ENCODE measurements at regions not wholly inside any gene's neighbourhood (a gene's known extent, or its start where the extent isn't known, plus 50 kb on each side); places are given as distances from the start of the nearest gene placed in this dataset.

GRCh38 chr9:26527931-26528330, 364.7 kb downstream of the CAAP1 start:
- TF ChIP-seq CTCF (IDR thresholded peaks at IDR 0.05; ENCODE audit: low read depth, low read length), result no peak
- TF ChIP-seq POLR2A (IDR thresholded peaks at IDR 0.05; ENCODE audit: extremely low read depth, insufficient read length), result no peak
- no peak for TF ChIP-seq MYC (IDR thresholded peaks at IDR 0.05; ENCODE audit: low read depth, low read length)
- TF ChIP-seq MAX (IDR thresholded peaks at IDR 0.05; ENCODE audit: low read depth, low read length), result no peak
